HG02840 (cell line): ENCODE measurements at regions not wholly inside any gene's neighbourhood (a gene's known extent, or its start where the extent isn't known, plus 50 kb on each side); places are given as distances from the start of the nearest gene placed in this dataset.

Experiments used
- ATAC-seq: cut with Tn5 transposase; IDR thresholded peaks from one replicate; pipeline ENCODE4 v1.9.1; 2021; ENCODE audit warnings: mild to moderate bottlenecking, moderate library complexity, moderate number of reproducible peaks; ENCODE audit not compliant: unreplicated experiment, low FRiP score

DNA sequence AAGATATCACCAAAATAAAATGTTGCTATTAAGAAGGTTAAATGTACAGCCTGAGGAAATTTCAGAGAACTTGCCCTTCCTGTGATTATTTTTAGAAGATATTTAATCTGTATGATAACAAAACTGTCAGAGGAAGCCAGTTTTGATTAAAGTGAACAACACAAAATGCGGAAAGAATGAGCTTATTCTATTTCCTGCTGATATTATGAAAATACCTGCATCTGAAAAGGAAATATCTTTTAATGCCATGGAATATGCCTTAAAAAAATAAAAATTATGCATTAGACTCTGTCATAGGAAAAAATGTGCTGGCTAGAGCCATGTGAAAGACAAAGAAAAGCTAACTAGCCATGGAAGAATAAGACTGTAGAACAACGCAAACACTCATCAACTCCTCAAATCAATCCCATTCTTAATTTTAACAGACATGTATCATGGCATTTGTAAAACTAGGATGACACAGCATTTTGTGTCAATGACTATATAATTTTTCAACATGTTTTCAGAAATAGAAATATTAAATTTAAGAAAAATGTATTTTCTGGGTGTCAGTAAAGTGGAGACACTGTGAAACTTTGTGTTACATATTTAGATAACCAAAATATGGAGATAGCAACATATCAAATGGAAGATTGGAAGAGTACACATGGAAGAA, 1768.2 kb downstream of the SUCLG1 start:
- no peak for ATAC-seq

- ATAC-seq, result no peak
Measured at GRCh38 chr2:82675186-82675585, 1783.9 kb downstream of the SUCLG1 start.

- no peak for ATAC-seq
Measured at GRCh38 chr2:82674652-82675051, 1784.4 kb downstream of the SUCLG1 start.

DNA sequence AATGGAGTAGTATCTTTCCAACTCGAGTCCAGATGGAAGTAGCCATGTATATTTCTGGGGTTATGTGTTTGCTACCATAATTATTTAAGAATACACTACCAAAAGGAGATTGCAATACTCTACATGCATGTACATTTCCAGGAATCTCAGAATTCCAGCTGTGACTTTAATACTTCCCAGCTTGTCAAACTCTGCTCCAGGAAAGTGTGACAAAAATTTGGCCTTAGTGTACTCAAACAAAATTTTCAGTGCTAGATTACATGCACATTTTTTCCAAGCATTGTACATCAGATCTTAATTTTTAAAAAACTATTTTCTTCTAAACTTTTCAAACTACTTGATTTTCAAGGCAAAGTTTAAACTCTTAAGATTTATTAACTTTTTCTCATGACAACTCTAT, 1791.6 kb downstream of the SUCLG1 start:
- ATAC-seq, result no peak

DNA sequence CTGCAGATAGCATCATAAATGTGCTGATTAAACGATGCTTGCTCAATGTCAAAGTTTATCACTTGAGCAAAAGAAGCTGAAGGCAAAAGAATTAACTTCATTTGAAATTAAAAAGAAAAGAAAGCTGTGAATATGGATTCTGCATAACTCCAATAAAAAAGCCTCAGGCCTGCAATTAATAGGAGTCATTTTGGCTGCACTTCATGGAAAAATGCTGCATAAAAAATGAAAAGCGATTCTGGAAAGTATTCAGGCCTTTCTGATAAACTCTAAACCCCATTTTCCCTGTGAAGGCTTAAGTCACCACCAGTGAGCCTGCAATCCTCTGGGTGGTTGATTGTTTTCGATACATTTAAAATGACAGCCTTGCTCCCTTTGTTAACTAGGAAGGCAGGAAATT, 1793.4 kb downstream of the SUCLG1 start:
- ATAC-seq, result no peak

DNA sequence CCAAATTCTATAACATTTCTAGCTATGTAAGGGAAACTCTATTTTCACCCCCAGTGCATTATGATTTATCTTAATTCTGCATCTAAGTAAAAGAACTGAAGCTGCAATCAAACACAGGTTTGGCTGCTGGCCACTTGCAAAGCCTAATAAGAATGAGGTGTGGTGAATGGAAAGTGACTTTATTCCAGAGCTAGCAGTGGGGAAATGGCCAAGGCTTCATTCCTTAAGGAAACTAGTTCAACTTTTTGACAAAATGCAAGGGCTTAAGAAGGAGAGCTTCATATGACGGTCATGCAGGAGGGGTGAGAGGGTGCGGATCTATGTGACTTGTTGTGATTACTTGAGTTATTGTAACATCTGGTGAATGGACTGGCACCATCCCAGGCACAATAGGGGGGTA, 1802.0 kb downstream of the SUCLG1 start:
- ATAC-seq, result no peak

- ATAC-seq, result no peak
Measured at GRCh38 chr2:82656420-82656819, 1802.7 kb downstream of the SUCLG1 start.

GRCh38 chr2:82652117-82652516, 1807.0 kb downstream of the SUCLG1 start:
- no peak for ATAC-seq

DNA sequence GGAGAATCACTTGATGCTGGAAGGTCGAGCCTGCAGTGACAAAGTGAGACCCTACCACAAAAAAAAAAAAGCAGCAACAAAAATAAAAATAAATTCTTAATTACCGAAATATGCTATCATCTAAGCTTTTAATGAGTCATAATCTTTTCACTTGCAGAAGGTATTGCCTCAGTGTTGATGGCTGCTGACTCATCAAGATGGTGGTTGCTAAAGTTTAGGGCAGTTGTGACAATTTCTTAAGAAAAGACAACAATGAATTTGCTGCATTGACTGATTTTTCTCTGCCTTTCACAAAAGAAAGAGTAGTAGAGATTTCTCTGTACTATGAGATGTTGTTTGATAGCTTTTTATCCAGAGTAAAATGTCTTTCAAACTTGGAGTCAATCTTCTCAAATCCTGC, 1809.0 kb downstream of the SUCLG1 start:
- ATAC-seq, result no peak

DNA sequence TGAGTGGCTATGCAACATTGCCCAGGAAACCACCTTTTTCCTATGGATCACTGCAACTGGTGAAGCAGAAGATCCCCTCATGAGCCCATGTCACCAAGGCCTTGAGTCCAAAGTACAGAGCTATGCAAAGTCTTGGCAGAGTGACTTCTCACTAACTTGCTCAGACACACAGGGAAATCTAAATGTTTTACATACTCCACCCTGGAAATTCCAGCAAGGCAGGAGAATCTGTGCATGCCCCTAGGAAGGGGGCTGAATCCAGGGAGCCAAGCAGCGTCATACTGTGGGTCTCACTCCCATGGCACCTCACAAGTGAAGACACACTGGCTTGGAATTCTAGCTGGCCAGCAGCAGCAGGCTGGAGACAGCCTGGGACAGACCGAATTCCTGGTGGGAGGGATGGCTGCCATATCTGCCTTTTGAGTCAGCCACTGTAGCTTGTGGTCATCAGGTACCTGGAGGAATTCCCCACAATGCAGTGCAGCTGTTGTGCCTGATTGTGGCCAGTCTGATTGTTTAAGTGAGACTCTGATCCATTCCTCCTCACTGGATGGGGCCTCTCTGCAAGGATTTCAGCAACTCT, 1817.4 kb downstream of the SUCLG1 start:
- ATAC-seq, result no peak

DNA sequence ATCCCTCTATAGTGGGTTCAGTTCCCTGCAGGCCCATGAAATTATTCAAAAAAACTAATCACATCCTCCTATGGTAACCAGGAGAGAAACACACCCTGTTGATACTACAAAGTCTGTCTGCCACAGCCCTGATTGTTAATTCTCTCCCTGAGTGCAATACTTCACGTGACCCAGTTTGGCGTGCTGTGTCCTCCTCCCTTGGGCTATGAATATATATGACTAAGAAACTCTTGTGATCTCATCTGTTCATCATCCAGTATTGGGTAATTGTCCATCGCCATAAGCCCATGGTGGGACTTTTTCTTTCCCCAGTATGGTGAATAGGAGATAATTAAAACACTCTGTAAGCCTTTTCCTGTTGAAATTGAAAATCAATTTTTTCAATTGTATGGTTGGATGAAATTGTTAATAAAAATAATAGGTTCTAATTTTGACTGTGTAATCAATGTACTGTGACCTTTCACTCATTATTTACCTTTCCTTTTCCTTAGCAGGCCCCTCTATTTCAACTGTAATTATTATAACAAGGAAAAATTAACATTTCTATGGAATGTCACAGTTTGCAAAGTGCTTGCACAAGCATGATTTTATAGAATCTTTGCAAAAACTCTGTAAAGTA, 1822.6 kb downstream of the SUCLG1 start:
- ATAC-seq, result no peak

DNA sequence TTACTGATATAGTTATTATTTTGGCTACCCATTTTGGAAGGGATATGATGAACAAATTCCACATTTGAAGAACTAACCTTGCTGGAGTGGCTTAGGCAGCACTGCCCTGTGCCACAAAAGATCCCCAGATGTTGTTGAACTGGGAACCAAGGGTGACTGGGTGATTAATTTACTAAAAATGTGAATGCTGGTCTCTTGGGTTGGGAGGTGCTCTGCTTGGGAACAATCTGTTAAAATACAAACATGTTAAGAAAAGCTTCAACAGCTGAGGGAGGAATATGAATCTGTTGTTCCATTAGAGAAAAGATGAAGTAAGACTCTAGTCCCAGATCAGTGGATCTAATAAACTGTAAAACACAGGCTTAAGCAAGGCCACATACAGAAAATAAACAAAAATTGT, 1860.1 kb downstream of the SUCLG1 start:
- ATAC-seq, result no peak

- no peak for ATAC-seq
Measured at GRCh38 chr2:82596581-82596980, 1862.5 kb downstream of the SUCLG1 start.

DNA sequence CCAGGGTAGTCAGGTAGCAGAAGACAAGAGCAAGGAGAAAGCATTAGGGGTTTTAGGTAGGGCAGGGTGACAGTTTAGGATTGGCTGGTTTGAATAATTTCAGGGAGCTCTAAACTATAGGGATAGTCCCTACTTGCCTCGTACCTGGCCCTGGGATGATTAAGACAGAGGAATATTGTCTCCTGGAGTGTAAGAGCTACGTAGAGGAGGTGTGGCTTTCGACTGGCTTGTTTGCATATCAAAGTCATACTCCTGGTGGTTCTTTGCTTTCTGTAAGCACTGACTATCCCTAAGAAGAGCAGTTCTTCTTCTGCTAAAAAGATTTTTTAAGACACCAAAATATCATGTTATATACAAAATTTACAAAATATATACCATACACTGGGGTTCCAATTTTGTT, 1867.4 kb downstream of the SUCLG1 start:
- ATAC-seq, result no peak

- ATAC-seq, result no peak
Measured at GRCh38 chr2:82576656-82577055, 1882.4 kb downstream of the SUCLG1 start.

- ATAC-seq, result no peak
Measured at GRCh38 chr2:82539280-82539621, 1919.8 kb downstream of the SUCLG1 start.

- ATAC-seq, result no peak
Measured at GRCh38 chr2:82538590-82539279, 1920.3 kb downstream of the SUCLG1 start.

GRCh38 chr2:82528288-82528687, 1930.8 kb downstream of the SUCLG1 start:
- no peak for ATAC-seq

GRCh38 chr2:82527124-82527523, 1932.0 kb downstream of the SUCLG1 start:
- ATAC-seq, result no peak

- ATAC-seq, result no peak
Measured at GRCh38 chr2:82526277-82526676, 1932.8 kb downstream of the SUCLG1 start.

DNA sequence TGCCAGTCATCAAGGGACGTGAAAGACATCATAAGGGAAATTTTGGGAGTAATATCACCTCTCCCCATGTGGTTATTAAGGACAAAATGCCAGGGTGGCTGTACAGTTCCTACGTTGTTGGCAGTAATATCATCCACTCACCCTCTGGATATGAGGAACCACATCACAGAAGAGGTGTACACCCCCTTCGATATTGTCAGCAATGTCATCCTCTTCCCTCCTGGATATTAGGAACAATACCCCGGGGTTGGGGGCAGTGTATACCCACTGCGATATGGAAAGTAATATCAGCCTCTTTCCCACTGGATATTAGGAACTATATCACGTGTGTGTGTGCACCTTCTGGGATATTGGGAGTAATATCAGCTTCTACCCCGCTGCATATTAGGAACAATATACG, 1933.3 kb downstream of the SUCLG1 start:
- ATAC-seq, result no peak

DNA sequence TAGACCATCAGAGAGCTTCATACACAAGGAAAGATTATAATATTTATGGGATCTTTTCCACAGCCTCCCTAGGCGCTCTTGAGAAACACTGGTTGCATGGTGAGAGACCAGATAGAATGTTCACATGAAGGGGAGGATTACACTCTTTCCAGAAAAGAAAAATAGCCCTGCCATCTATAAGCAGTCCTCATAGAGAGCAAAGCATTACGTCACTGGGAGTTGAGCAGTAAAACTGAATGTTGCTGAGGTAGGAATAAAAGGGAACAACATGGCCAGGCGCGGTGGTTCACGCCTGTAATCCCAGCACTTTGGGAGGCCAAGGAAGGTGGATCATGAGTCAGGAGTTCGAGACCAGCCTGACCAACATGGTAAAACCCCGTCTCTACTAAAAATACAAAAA, 1934.3 kb downstream of the SUCLG1 start:
- ATAC-seq, result no peak
